DND-41 (cell line): ENCODE measurements at regions not wholly inside any gene's neighbourhood (a gene's known extent, or its start where the extent isn't known, plus 50 kb on each side); places are given as distances from the start of the nearest gene placed in this dataset.

Experiments
- ATAC-seq: fragments of 200-7000 bp; cut with Tn5 transposase; 3 replicates; pipeline ENCODE4 v1.9.1; 2021; ENCODE audit warnings: low read depth; ENCODE audit not compliant: insufficient read depth
- DNase-seq: peaks from one replicate; pipeline ENCODE4 v3.0.0-alpha.2; 2020
- H2AFZ ChIP-seq: 2 replicates; pipeline ENCODE4 v1.6.0; 2012; ENCODE audit warnings: low read depth, low read length
- H3K27ac ChIP-seq: 2 replicates; pipeline ENCODE4 v1.5.1; 2012; ENCODE audit warnings: low read length, inconsistent platforms
- H3K27me3 ChIP-seq: fragments of 200-600 bp; sonication (generic); 2 replicates; pipeline ENCODE4 v1.6.0; 2012; ENCODE audit warnings: low read length, mild to moderate bottlenecking, inconsistent platforms; ENCODE audit not compliant: insufficient read depth, poor library complexity
- H3K36me3 ChIP-seq: 2 replicates; pipeline ENCODE4 v1.5.1; 2012; ENCODE audit warnings: low read length, inconsistent platforms; ENCODE audit not compliant: insufficient read depth
- H3K4me1 ChIP-seq: 2 replicates; pipeline ENCODE4 v1.5.1; 2012; ENCODE audit warnings: mild to moderate bottlenecking, low read length; ENCODE audit not compliant: insufficient read depth
- H3K4me2 ChIP-seq: 2 replicates; pipeline ENCODE4 v1.6.0; 2012; ENCODE audit warnings: mild to moderate bottlenecking, moderate library complexity, low read length, inconsistent platforms; ENCODE audit not compliant: insufficient read depth
- H3K4me3 ChIP-seq, 2 experiments: fragments of 200-600 bp in 1 of 2; shearing (Covaris generic) in 1 of 2; 2 replicates each; pipeline ENCODE4 v1.5.1; 2012 to 2016; ENCODE audit warnings: inconsistent platforms in 2 of 2, low read length in 2 of 2, mild to moderate bottlenecking in 2 of 2, low read depth in 1 of 2, moderate library complexity in 1 of 2
- H3K79me2 ChIP-seq: 2 replicates; pipeline ENCODE4 v1.6.0; 2012; ENCODE audit warnings: low read length, inconsistent platforms; ENCODE audit not compliant: insufficient read depth
- H3K9ac ChIP-seq: 2 replicates; pipeline ENCODE4 v1.6.0; 2012; ENCODE audit warnings: low read depth, mild to moderate bottlenecking, inconsistent platforms, low read length, moderate library complexity
- H3K9me3 ChIP-seq: 2 replicates; pipeline ENCODE4 v1.5.1; 2012; ENCODE audit warnings: low read length, moderate library complexity, mild to moderate bottlenecking, inconsistent platforms; ENCODE audit not compliant: insufficient read depth, severe bottlenecking
- H4K20me1 ChIP-seq: 2 replicates; pipeline ENCODE4 v1.6.0; 2012; ENCODE audit warnings: low read length; ENCODE audit not compliant: insufficient read depth
- EZH2 ChIP-seq: IDR thresholded peaks from 3 replicates; pipeline ENCODE4 v1.6.1; 2012; ENCODE audit warnings: borderline replicate concordance, low read depth, mild to moderate bottlenecking, moderate library complexity, low read length, inconsistent platforms; ENCODE audit not compliant: severe bottlenecking
- TF ChIP-seq, protein P1 (sequence below): IDR thresholded peaks from 2 replicates; pipeline ENCODE4 v1.5.1; 2012; ENCODE audit warnings: borderline replicate concordance, low read length, moderate library complexity, mild to moderate bottlenecking; ENCODE audit not compliant: poor library complexity, severe bottlenecking; ENCODE audit errors: extremely low read depth

- no peaks in the 10 kb centered on the region for H3K9me3 ChIP-seq
- no peak for ATAC-seq
Measured at GRCh38 chr11:8785998-8786397, 103.4 kb downstream of the RPL27A start.

GRCh38 chr11:8786933-8787332 lies 104.3 kb downstream of the RPL27A start:
- H2AFZ ChIP-seq, result no peak overlapping the region
- H3K79me2 ChIP-seq, result no peaks in the 10 kb centered on the region
- no peaks in the 10 kb centered on the region for H3K36me3 ChIP-seq
- DNase-seq, result no peak
- ATAC-seq, result no peak
- H3K9me3 ChIP-seq, result no peaks in the 10 kb centered on the region
- no peak overlapping the region for H3K4me3 ChIP-seq
- TF ChIP-seq, protein P1, sequence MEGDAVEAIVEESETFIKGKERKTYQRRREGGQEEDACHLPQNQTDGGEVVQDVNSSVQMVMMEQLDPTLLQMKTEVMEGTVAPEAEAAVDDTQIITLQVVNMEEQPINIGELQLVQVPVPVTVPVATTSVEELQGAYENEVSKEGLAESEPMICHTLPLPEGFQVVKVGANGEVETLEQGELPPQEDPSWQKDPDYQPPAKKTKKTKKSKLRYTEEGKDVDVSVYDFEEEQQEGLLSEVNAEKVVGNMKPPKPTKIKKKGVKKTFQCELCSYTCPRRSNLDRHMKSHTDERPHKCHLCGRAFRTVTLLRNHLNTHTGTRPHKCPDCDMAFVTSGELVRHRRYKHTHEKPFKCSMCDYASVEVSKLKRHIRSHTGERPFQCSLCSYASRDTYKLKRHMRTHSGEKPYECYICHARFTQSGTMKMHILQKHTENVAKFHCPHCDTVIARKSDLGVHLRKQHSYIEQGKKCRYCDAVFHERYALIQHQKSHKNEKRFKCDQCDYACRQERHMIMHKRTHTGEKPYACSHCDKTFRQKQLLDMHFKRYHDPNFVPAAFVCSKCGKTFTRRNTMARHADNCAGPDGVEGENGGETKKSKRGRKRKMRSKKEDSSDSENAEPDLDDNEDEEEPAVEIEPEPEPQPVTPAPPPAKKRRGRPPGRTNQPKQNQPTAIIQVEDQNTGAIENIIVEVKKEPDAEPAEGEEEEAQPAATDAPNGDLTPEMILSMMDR, result no peak
- TF ChIP-seq EZH2, result no peak
- peaks cover 8% of the 10 kb centered on the region for H3K27me3 ChIP-seq
- H3K4me2 ChIP-seq, result no peak overlapping the region
- H4K20me1 ChIP-seq, result no peaks in the 10 kb centered on the region
- H3K9ac ChIP-seq, result no peak overlapping the region
- no peak overlapping the region for H3K27ac ChIP-seq
- H3K4me1 ChIP-seq, result no peaks in the 10 kb centered on the region

More at GRCh38 chr11:8785998-8786397, 103.4 kb downstream of the RPL27A start:
- Histone ChIP-seq H3K27me3 (peaks cover 12% of the 10 kb centered on the region), H3K27ac (no peak overlapping the region), H3K4me3 (no peak overlapping the region), H3K4me2 (no peak overlapping the region), H3K9ac (no peak overlapping the region), H4K20me1 (no peaks in the 10 kb centered on the region), H3K36me3 (no peaks in the 10 kb centered on the region), H3K79me2 (no peaks in the 10 kb centered on the region), H2AFZ (no peak overlapping the region), H3K4me1 (no peaks in the 10 kb centered on the region)
- no peak for TF ChIP-seq EZH2
- TF ChIP-seq, protein P1, result no peak
- DNase-seq, result no peak

DNA sequence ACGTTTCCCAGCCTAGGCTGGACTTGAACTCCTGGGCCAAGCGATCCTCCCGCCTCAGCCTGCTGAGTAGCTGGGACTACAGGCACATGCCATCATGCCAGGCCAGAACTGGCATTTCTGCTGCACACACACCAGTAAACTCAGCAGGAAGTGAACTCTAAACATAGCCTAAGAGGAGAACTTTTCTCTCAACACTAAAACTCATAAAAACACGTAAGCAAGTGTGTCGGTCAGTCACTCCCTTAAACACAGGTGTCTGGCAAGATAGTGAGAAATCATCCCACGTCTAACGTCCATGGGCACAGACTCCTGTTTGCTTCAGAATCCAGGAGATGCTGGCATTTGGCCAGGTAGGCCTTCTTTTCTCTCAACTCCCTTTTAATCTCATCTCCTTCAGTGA lies 104.8 kb downstream of the RPL27A start:
- H3K9ac ChIP-seq, result no peak overlapping the region
- peaks cover 8% of the 10 kb centered on the region for H3K27me3 ChIP-seq
- no peak overlapping the region for H3K4me2 ChIP-seq
- no peak overlapping the region for H3K27ac ChIP-seq
- no peaks in the 10 kb centered on the region for H4K20me1 ChIP-seq
- DNase-seq (no peak), ATAC-seq (no peak)
- TF ChIP-seq EZH2, result no peak
- TF ChIP-seq, protein P1, result no peak
- H3K9me3 ChIP-seq, result no peaks in the 10 kb centered on the region
- H3K79me2 ChIP-seq, result no peaks in the 10 kb centered on the region
- no peak overlapping the region for H2AFZ ChIP-seq
- H3K4me1 ChIP-seq, result no peaks in the 10 kb centered on the region
- H3K4me3 ChIP-seq, result no peak overlapping the region
- no peaks in the 10 kb centered on the region for H3K36me3 ChIP-seq

GRCh38 chr11:8788616-8789015 lies 106.0 kb downstream of the RPL27A start:
- H3K79me2 ChIP-seq, result no peaks in the 10 kb centered on the region
- no peak for DNase-seq
- no peak overlapping the region for H2AFZ ChIP-seq
- no peaks in the 10 kb centered on the region for H3K36me3 ChIP-seq
- no peaks in the 10 kb centered on the region for H3K4me1 ChIP-seq
- no peak for ATAC-seq
- H3K9ac ChIP-seq, result no peak overlapping the region
- H3K27me3 ChIP-seq, result peaks cover 4% of the 10 kb centered on the region
- no peaks in the 10 kb centered on the region for H4K20me1 ChIP-seq
- no peak overlapping the region for H3K4me3 ChIP-seq
- no peaks in the 10 kb centered on the region for H3K9me3 ChIP-seq
- H3K27ac ChIP-seq, result no peak overlapping the region
- TF ChIP-seq, protein P1, result no peak
- TF ChIP-seq EZH2, result no peak
- no peak overlapping the region for H3K4me2 ChIP-seq
